NCI-H2081 treated with DMSO at 0.1 percent for 48 hours (cell line): ENCODE measurements at regions not wholly inside any gene's neighbourhood (a gene's known extent, or its start where the extent isn't known, plus 50 kb on each side); places are given as distances from the start of the nearest gene placed in this dataset.

Experiments
- DNase-seq: peaks from one replicate; lab custom pipeline; 2025; lab: John Stamatoyannopoulos, UW

- no peak for DNase-seq
Observed at GRCh38 chr14:71498212-71498611, 434.0 kb upstream of the RGS6 start.

GRCh38 chr14:71499018-71499417, 433.2 kb upstream of the RGS6 start:
- DNase-seq: no peak

GRCh38 chr14:71507681-71508080, 424.5 kb upstream of the RGS6 start:
- DNase-seq: no peak

- no peak for DNase-seq
Observed at GRCh38 chr14:71508901-71509300, 423.3 kb upstream of the RGS6 start.

GRCh38 chr14:71511152-71511551, 421.1 kb upstream of the RGS6 start:
- no peak for DNase-seq

DNA sequence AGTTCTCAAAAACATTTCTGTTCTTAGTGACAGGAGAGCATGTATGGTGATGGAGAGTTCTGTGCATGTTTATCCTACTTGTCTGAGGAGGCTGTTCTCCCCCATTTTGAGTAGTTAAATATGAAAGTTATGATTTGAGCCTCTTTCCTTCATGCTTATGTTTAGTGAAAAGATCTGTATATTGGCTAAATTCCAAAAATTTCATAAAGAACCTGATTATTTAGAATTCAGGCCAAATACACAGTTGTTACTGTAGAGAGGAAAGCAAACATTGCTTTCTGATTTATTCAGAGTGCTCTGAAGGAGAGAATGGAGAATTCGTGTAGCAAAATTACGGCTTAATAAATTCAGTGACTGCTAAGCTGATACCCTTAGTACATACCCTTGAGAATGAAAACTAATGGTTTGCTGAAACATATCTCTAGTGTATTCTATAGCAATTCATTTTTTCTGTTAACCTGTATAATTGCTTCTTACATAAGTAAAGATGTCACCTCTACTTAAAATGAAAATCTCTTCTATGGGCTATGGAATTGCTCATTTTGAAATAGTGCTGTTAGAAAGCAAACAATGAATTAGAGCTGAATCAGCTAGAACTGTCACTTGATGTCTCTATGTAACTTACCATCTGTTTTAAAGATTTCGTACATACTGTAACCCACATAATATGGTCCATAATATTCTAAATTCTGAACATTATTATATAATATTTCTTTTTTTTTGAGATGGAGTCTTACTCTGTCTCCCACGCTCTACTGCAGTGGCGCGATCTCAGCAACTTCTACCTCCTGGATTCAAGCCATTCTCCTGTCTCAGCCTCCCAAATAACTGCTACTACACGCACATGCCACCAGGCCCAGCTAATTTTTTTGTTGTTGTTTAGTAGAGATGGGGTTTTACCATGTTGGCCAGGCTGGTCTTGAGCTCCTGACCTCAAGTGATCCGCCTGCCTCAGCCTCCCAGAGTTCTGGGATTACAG, 417.0 kb upstream of the RGS6 start:
- DNase-seq: no peak

GRCh38 chr14:71521238-71522135, 410.7 kb upstream of the RGS6 start:
- no peak for DNase-seq

- no peak for DNase-seq
Observed at GRCh38 chr14:71523630-71524319, 408.5 kb upstream of the RGS6 start.

- DNase-seq: no peak
Observed at GRCh38 chr14:71524320-71524982, 407.8 kb upstream of the RGS6 start.

DNA sequence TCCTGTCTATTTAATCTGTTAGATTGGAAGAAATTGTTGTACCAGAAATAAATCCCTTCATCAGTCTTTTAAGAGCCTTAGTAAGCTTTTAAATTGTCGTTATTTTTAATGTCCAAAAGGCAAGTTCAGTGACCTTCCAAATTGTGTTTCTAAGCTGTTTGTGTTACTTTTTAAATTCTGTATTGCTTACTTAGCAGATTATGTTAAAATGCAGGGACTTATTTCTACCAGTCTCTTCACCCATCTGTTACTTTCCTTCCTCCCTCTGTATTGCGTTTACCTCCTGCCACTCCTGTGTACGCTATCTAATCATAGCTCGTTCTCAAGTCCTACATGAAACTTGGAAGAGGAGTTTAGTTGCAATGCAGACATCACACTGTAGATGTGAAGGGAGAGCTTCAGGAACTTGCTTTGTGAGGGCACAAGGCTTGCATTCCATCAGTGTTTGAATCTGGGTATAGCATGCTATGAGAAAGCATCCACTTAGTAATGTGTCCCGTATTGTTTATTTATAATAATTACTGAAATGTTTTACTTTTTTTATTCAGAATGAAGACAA, 406.5 kb upstream of the RGS6 start:
- no peak for DNase-seq

DNA sequence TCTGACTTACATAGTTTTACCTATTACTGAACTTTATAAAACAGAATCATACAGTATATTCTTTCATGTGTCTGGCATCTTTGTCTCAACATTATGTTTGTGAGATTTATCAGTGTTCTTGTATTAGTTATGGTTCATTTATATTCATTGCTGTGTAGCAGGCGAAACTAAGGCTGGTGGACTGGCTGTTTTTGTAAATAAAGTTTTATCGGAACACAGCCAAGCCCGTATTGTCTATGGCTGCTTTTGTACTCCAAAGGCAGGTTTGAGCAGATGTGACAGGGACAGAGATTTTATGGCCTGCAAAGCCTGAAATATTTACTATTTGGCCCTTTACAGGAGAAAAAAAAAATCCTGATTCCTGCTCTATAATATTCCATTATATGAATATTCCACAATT, 405.8 kb upstream of the RGS6 start:
- no peak for DNase-seq

- no peak for DNase-seq
Observed at GRCh38 chr14:71527838-71528237, 404.4 kb upstream of the RGS6 start.

- DNase-seq: no peak
Observed at GRCh38 chr14:71529848-71530247, 402.4 kb upstream of the RGS6 start.

DNA sequence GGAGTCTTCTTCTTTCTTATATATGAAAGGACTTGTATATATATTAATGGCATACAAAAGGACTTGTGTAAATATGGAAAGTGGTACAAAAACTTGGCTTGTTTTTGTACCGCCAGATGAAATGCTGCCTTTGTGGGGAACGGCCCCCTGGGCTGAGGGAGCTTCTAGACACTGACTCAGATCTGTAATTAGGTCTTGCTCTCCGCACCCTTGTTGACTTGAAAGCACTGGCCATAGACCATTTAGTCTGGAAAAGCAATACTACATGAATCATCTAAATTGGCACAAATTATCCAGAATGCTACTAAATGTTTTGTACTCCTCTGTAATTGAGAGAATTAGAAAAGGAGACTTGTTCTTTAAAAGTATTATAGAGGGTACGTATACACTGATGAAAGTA, 399.9 kb upstream of the RGS6 start:
- no peak for DNase-seq

DNA sequence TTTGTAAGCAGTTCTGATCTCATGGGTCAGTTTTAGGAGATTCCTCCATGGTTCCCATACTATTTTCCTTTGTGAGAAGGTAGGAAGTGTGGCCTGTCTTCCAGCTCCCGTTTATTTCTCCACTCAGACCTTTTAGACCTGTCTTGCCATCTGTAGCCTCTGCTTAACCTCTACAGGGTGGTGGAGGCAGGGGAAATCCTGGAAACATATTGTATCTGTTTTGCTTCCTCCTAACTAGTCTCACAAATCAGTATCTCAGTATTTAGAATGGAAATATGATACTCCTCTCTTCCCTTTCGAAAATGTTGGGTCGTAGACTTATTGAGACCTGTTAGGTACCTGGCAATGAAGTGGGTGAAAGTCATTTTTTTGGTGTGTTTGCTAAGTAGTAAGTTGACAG, 399.4 kb upstream of the RGS6 start:
- DNase-seq: no peak

DNA sequence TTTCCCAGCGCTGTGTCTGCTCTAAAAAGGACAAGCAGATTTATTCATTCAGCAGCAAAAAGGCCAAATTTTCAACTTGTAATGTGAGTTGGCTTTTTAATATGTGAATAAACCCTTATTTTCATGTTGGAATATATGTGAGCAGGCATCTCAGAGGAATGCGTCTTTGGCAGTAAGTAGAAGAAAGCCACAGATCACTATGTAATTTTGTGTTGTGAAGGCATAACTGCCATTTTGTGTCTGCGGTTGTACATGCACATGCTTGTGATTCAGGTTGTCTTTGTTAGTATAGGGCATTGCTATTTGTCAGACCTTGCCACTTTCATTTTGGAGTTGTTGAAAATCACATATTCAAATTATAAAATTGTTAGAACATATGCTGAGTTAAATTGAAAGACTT, 398.8 kb upstream of the RGS6 start:
- no peak for DNase-seq

DNA sequence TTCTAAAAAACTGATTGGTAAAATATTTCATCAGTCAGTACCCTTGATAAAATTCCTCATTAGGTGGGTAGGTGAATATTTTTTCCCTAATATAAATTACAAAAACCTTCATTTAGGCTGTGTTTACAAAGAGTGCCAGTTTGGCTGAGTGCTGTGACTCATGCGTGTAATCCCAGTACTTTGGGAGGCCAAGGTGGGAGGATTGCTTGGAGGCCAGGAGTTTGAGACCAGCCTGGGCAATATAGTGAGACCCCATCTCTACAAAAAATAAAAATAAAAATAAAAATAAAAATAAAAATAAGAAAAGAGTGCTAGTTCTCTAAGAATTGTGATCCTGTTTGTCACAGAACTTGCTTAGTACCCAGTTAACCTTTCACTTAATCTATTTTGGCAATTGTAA, 398.4 kb upstream of the RGS6 start:
- no peak for DNase-seq

GRCh38 chr14:71534506-71534905, 397.7 kb upstream of the RGS6 start:
- no peak for DNase-seq

DNA sequence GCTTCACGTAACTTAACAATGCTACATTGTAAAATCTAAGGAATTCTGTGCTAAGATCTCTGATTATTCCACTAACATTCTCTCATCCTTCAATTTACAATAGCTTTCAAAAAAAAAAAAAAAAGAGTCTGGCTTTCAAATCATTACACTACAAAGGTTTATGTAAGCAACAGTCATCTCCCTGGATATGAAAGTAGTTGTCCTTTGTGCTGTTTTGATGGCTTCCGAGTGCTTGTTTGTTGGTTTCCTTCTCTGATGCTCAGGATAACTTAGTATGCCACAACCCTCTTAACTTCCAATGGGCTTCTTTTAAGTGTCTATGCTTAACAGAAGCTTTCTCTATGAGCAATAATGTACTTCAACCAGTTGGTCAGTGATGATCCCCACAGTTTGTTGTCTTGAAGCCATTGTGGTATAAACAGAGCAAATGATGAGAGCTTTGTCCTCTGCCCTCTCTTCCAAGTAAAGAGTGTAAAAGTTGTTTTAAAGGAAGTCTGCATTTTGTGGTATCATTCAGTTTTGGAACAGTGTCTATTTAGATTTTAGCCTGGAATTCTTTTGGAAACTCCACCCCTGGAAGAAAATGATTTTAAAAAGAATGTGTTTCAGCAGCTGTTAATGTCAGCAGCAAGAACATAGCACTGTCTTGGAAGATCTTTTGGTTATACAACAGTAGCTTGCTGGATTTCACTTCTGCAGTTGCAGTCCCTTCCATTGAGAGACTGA, 396.1 kb upstream of the RGS6 start:
- no peak for DNase-seq

- DNase-seq: no peak
Observed at GRCh38 chr14:71536927-71537772, 395.1 kb upstream of the RGS6 start.
